GM12873 (cell line): ENCODE measurements at regions not wholly inside any gene's neighbourhood (a gene's known extent, or its start where the extent isn't known, plus 50 kb on each side); places are given as distances from the start of the nearest gene placed in this dataset.

ENCODE experiments used
- TF ChIP-seq, protein P1 (sequence below): IDR thresholded peaks from 2 replicates; pipeline ENCODE4 v1.5.1; 2012; ENCODE audit warnings: low read depth, mild to moderate bottlenecking, moderate library complexity, low read length, control low read depth; ENCODE audit not compliant: insufficient read depth; ENCODE audit errors: missing control alignments

DNA sequence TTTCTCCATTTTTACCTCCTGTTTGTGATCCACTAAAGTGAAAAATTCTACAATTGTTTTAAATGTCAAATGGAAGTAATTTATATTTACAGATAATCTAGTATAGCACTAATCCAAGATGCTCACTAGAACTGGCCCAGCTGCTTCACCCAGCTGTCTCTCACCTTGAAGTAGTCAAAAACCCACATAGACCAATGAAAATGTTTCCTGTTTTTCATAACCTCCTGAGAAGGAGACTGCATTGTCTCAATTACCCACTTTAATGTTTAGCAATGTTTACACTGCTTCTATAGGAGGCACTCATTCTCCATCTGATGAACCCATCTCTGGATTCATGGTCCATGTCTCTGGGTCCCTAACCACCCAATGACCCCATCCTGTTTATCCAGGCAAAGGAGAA, 56.1 kb upstream of the ADO start:
- TF ChIP-seq, protein P1, sequence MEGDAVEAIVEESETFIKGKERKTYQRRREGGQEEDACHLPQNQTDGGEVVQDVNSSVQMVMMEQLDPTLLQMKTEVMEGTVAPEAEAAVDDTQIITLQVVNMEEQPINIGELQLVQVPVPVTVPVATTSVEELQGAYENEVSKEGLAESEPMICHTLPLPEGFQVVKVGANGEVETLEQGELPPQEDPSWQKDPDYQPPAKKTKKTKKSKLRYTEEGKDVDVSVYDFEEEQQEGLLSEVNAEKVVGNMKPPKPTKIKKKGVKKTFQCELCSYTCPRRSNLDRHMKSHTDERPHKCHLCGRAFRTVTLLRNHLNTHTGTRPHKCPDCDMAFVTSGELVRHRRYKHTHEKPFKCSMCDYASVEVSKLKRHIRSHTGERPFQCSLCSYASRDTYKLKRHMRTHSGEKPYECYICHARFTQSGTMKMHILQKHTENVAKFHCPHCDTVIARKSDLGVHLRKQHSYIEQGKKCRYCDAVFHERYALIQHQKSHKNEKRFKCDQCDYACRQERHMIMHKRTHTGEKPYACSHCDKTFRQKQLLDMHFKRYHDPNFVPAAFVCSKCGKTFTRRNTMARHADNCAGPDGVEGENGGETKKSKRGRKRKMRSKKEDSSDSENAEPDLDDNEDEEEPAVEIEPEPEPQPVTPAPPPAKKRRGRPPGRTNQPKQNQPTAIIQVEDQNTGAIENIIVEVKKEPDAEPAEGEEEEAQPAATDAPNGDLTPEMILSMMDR = no peak

DNA sequence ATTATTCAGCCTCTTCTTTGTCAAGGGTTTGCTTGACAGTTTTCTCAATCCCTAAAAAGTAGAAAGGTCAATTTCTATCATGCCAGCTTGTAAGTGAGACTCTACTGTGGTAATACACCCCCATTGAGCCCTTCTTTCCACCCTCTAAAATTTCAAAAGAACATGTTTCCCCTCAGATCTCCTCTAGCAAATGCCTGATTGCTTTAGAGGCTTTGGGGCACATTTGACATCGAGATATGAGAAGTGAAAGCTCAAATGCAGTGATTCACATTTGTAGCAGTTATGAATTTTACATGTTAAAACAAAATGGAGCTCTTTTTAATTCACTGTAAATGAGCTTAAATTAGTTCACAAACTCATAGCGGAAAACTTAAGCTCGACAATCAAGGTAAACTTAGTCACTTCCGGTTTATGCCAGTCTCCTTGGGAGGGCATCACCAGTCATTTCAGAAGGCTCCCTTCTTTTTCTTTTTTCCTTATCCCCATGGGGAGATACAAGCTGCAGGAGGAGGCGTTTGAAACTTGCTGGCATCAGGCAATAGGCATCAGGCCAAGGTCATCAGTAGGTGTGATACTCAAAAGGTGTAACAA, 55.3 kb upstream of the ADO start:
- TF ChIP-seq, protein P1 = no peak
